ENCODE measurements at regions not wholly inside any gene's neighbourhood (a gene's known extent, or its start where the extent isn't known, plus 50 kb on each side); places are given as distances from the start of the nearest gene placed in this dataset.

- ChIA-PET CTCF (ENCODE audit: low intra/inter-chr PET ratio, low total read pairs) (no interaction called here), POLR2A (no interaction called here)
- Histone ChIP-seq H3K36me3 (replicated peaks in 1 of 2; ENCODE audit: control insufficient read depth in 1 of 2, insufficient read depth in 2 of 2, low read length in 2 of 2) (no peaks in the 10 kb centered on the region), H3K79me2 (ENCODE audit: insufficient read depth, low read length) (no peaks in the 10 kb centered on the region), H3K9me3 (ENCODE audit: low read length) (no peaks in the 10 kb centered on the region), H3K4me2 (ENCODE audit: low read depth, low read length) (no peak overlapping the region), H3K27me3 (ENCODE audit: control insufficient read depth in 1 of 2, insufficient read depth in 2 of 2, low read length in 2 of 2) (peaks cover 53 to 99% of the 10 kb centered on the region in 2 experiments), H3K27ac (ENCODE audit: extremely low read length, insufficient read depth, low read length) (no peak overlapping the region), H2AFZ (ENCODE audit: low read length) (no peak overlapping the region), H4K20me1 (ENCODE audit: insufficient read depth, low read length) (peaks cover 4% of the 10 kb centered on the region; the same call in 1 of the 2 replicates), H3K4me3 (replicated peaks in 1 of 3; ENCODE audit: insufficient read depth in 1 of 3, low read depth in 2 of 3, low read length in 3 of 3) (no peak overlapping the region), H3K4me1 (ENCODE audit: insufficient read depth, low read length) (peaks cover 25% of the 10 kb centered on the region), H3K9ac (ENCODE audit: insufficient read depth, low read depth, low read length) (no peak overlapping the region)
- WGBS (ENCODE audit: low lambda C conversion rate): 9% methylated on average over 6 of the region's 6 CpGs
- FAIRE-seq: no peak
- BruUV-seq (replicated peaks): no TSS peak
- in situ Hi-C loops (cut with HindIII; ENCODE audit: extremely low pct_ligation_motif_present, low pct_unique_long_range_greater_than_20kb) (no loop called here), intact Hi-C loops (cut with micrococcal nuclease; ENCODE audit: unreplicated experiment) (no loop called here)
- no peak for ATAC-seq
- no peak for TF ChIP-seq HNRNPUL1 (IDR thresholded peaks at IDR 0.05; ENCODE audit: low read depth, low read length)
- no peak for TF ChIP-seq ZNF326 (CRISPR knock-in tag; IDR thresholded peaks at IDR 0.05; ENCODE audit: borderline replicate concordance)
- no peak for TF ChIP-seq SP140L (CRISPR knock-in tag; IDR thresholded peaks at IDR 0.05; ENCODE audit: borderline replicate concordance)
- TF ChIP-seq HNRNPK (IDR thresholded peaks at IDR 0.05; ENCODE audit: low read depth, low read length, poor library complexity, severe bottlenecking): no peak
- TF ChIP-seq MAFF (IDR thresholded peaks at IDR 0.05; ENCODE audit: low read depth, low read length): peak; percentile 83
- no peak for TF ChIP-seq WIZ (CRISPR knock-in tag; IDR thresholded peaks at IDR 0.05)
- TF ChIP-seq MLXIP (CRISPR knock-in tag; IDR thresholded peaks at IDR 0.05; ENCODE audit: borderline replicate concordance): no peak
- no peak for TF ChIP-seq ZFAT (CRISPR knock-in tag; conservative IDR thresholded peaks at IDR 0.05)
- TF ChIP-seq MAFK (conservative IDR thresholded peaks at IDR 0.05 in 1 of 2, IDR thresholded peaks at IDR 0.05 in 1 of 2; ENCODE audit: low read length in 2 of 2): peak; percentile 88 to 91
- DNase-seq (ENCODE audit: low spot score): no peak
Measured at GRCh38 chr20:62560162-62560561, 82.1 kb upstream of the SLCO4A1 start.

Measured in HepG2 (cell line).